Mucosa of descending colon (tissue), 3 donors: ENCODE measurements at regions not wholly inside any gene's neighbourhood (a gene's known extent, or its start where the extent isn't known, plus 50 kb on each side); places are given as distances from the start of the nearest gene placed in this dataset.

Source experiments
- ATAC-seq: fragments of 200-7000 bp; cut with Tn5 transposase; one replicate; pipeline ENCODE4 v1.9.1; 2020; ENCODE audit warnings: mild to moderate bottlenecking, moderate library complexity
- DNase-seq, 3 donors: peaks; one replicate each; pipeline ENCODE4 v3.0.0-alpha.2; 2020
- H3K36me3 ChIP-seq: fragments of 200-600 bp; one replicate; pipeline ENCODE4 v1.8.0; 2021; ENCODE audit warnings: low read depth, mild to moderate bottlenecking
- H3K4me1 ChIP-seq: fragments of 200-600 bp; one replicate; pipeline ENCODE4 v1.8.0; 2021; ENCODE audit warnings: low read depth, mild to moderate bottlenecking
- H3K4me3 ChIP-seq: fragments of 200-600 bp; one replicate; pipeline ENCODE4 v1.8.0; 2021; ENCODE audit warnings: mild to moderate bottlenecking
- H3K9me3 ChIP-seq: fragments of 200-600 bp; one replicate; pipeline ENCODE4 v1.8.0; 2021; ENCODE audit warnings: mild to moderate bottlenecking
- intact Hi-C, 2 donors: fragments of 100-400 bp; cut with DNase I in 1 of 2; cut with micrococcal nuclease in 1 of 2; formaldehyde crosslinking; loops; one replicate each; pipeline versions ENCODE4 v1.11.0 to v1.11.1; 2022; cut with DNase I, micrococcal nuclease
- TF ChIP-seq, protein P1 (sequence below): fragments of 200-600 bp; IDR thresholded peaks from one replicate; pipeline ENCODE4 v1.8.0; 2022; ENCODE audit warnings: antibody characterized with exemption, mild to moderate bottlenecking
- donor health status: DM: no; HTN: no; CAD: no; lungs with moderate emphysema.
- donor health status: DM: no; HTN: no; CAD: no.
- donor health status: DM: no; HTN: yes; CAD: no.

DNA sequence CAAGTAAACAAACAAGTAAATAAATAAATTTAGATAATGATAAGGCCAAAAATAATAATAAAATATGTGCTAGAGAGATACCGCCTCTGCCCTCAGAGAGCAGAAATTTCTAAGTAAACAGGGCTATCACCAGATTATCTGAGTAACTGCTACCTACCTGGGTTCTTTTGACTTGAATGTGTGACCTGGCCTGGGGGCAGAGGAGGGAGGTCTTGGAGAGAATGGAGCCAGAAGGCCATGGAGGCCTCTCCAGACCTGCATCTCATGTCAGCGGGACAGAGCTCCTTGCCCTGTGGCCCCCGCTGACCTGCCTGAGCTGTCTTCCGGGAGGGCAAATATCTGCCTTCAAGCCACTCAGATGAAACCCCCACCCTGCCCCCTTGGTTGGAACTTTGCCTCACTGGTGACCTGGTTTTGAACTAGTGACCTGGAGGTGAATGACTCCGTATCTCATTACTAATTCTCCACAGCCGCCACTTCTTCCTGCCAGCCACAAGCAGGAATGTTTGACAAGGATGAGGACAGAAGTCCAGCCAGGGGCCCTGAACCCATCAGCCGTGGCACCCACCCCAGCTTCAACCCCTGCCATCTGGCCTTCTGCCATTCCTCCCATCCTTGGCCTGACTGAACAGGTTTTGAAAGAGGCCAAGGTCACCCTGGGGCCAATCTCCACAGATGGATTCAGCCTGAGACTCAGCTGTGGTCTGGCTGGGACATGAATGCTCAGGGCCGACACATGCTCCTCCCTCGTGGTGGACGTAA lies 86.8 kb upstream of the PARP11 start:
- TF ChIP-seq, protein P1, sequence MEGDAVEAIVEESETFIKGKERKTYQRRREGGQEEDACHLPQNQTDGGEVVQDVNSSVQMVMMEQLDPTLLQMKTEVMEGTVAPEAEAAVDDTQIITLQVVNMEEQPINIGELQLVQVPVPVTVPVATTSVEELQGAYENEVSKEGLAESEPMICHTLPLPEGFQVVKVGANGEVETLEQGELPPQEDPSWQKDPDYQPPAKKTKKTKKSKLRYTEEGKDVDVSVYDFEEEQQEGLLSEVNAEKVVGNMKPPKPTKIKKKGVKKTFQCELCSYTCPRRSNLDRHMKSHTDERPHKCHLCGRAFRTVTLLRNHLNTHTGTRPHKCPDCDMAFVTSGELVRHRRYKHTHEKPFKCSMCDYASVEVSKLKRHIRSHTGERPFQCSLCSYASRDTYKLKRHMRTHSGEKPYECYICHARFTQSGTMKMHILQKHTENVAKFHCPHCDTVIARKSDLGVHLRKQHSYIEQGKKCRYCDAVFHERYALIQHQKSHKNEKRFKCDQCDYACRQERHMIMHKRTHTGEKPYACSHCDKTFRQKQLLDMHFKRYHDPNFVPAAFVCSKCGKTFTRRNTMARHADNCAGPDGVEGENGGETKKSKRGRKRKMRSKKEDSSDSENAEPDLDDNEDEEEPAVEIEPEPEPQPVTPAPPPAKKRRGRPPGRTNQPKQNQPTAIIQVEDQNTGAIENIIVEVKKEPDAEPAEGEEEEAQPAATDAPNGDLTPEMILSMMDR: no peak
- no peaks in the 10 kb centered on the region for H3K4me1 ChIP-seq
- no peak for DNase-seq
- no peaks in the 10 kb centered on the region for H3K36me3 ChIP-seq
- no peak overlapping the region for H3K4me3 ChIP-seq
- intact Hi-C loops: no loop called here
- no peak for ATAC-seq
- H3K9me3 ChIP-seq: no peaks in the 10 kb centered on the region

DNA sequence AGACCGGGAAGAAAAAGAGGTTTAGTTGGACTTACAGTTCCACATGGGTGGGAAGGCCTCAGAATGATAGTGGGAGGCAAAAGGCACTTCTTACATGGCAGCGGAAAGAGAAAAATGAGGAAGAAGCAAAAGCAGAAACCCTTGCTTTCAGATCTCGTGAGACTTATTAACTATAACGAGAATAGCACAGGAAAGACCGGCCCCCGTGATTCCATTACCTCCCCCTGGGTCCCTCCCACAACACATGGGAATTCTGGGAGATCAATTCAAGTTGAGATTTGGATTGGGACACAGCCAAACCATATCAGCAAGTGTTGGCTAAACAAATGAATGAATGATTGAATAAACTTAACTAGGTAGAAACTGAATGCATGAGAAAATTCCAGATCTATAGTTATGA lies 85.3 kb upstream of the PARP11 start:
- TF ChIP-seq, protein P1: no peak
- H3K9me3 ChIP-seq: no peaks in the 10 kb centered on the region
- ATAC-seq (no peak), DNase-seq (no peak)
- no peaks in the 10 kb centered on the region for H3K4me1 ChIP-seq
- intact Hi-C loops: no loop called here
- H3K36me3 ChIP-seq: no peaks in the 10 kb centered on the region
- no peak overlapping the region for H3K4me3 ChIP-seq

DNA sequence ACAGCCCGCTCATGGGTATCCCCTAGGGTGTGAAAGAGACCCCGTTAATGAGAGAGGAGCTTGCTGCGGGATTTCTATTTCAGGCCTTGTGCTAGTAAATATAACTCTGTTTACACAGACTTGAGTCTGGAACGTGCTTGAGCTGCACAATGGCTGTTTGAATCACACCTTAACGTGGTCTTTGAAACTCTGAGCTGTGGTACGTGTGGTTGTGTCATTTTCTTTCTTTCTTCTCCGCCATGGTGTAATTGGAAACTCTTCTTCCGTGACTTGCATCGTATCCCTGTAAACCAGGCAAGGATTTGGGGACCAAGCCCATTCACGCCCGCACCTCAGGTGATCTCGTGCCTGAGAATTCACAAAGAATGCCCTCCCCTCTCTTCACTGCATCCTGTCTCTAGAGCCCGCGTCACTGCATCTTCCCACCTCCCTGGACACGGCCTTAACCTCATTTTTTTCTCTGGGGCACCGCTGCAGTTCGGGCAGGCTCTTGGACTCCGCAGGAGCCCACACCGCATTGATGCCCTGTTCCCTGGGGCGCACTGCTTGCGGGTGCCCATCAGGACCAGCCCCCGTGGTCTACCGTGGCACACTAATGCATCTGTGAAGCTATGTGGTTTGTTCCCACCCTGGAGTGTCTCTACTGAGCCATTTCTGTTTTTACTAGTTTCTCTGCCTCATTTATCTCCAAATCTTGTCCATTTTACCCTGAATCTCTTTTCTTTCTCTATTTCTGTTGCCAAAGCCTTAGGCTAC lies 78.4 kb upstream of the PARP11 start:
- ATAC-seq (no peak), DNase-seq (no peak)
- TF ChIP-seq, protein P1: no peak
- no peak overlapping the region for H3K4me3 ChIP-seq
- H3K4me1 ChIP-seq: no peaks in the 10 kb centered on the region
- no peaks in the 10 kb centered on the region for H3K9me3 ChIP-seq
- no peaks in the 10 kb centered on the region for H3K36me3 ChIP-seq
- intact Hi-C loops: no loop called here

DNA sequence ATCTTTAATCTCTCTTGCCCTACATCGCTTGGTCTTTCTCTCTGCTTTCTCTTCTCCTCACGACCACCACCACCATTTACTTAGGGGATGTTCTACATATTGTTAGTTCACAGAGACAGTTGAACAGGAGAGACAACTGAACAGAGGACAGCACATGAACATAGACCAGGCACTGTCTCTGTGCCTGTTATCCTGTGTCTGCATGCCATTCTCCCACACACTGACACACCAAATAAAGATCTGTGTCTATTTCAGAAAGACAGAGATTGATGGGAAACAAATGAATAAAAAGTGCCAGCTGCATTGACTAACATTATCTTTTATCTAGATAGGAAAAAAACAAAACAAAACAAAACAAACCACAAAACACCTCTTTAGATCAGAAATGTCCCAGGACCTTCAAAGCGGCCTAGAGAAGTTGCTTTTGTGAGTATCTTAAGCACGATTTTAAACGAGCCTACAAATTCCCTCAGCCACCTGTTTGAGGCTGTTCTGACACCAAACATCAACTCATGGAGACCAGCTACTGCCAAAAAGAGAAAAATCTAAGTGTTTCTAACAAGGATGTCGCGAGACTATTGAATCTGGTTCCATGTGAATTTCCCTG lies 77.6 kb upstream of the PARP11 start:
- DNase-seq: no peak
- intact Hi-C loops: no loop called here
- ATAC-seq: no peak
- H3K9me3 ChIP-seq: no peaks in the 10 kb centered on the region
- H3K4me3 ChIP-seq: no peak overlapping the region
- TF ChIP-seq, protein P1: no peak
- H3K4me1 ChIP-seq: no peaks in the 10 kb centered on the region
- H3K36me3 ChIP-seq: no peaks in the 10 kb centered on the region

DNA sequence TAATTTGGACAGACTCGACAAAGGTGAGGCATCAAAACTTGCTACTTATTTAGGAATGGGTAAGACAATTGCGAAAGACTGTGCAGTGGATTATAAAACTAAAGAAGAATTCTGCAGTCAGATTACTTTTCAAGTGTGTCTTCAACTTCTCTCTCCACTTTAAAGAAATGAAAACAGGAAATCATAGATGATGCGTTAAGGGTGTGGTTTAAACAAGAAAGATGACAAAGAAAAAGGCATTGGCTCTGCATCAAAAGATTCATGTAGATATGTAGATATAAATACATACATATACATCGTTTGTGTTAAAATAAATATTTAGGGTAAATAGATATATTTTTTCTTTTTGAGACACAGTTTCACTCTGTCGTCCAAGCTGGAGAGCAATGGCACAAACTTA lies 74.6 kb upstream of the PARP11 start:
- no peak overlapping the region for H3K4me3 ChIP-seq
- H3K4me1 ChIP-seq: no peaks in the 10 kb centered on the region
- intact Hi-C loops: no loop called here
- DNase-seq: no peak
- ATAC-seq: peak; percentile 24
- TF ChIP-seq, protein P1: no peak
- no peaks in the 10 kb centered on the region for H3K9me3 ChIP-seq
- H3K36me3 ChIP-seq: no peaks in the 10 kb centered on the region
